Thymus (tissue), 11 donors: ENCODE measurements at regions not wholly inside any gene's neighbourhood (a gene's known extent, or its start where the extent isn't known, plus 50 kb on each side); places are given as distances from the start of the nearest gene placed in this dataset.

Source experiments
- DNase-seq, 9 donors: peaks; one replicate each; pipeline ENCODE4 v3.0.0-alpha.2; 2013; ENCODE audit warnings: low spot score in 9 of 9, low read depth in 6 of 9, missing footprints in 1 of 9
- H3K27ac ChIP-seq, 2 donors: one replicate each; pipeline ENCODE4 v1.5.1; 2013; ENCODE audit warnings: control low read depth in 1 of 2, low read depth in 1 of 2, low read length in 1 of 2, mild to moderate bottlenecking in 1 of 2, moderate library complexity in 1 of 2
- H3K27me3 ChIP-seq, 2 donors: one replicate each; pipeline ENCODE4 v1.5.1; 2013; ENCODE audit warnings: low read length in 1 of 2; ENCODE audit not compliant: control insufficient read depth in 2 of 2, insufficient read depth in 1 of 2
- H3K36me3 ChIP-seq, 2 donors: one replicate each; pipeline ENCODE4 v1.5.1; 2013; ENCODE audit warnings: low read length in 1 of 2, mild to moderate bottlenecking in 1 of 2, moderate library complexity in 1 of 2; ENCODE audit not compliant: control insufficient read depth in 2 of 2, insufficient read depth in 2 of 2
- H3K4me1 ChIP-seq, 2 donors: one replicate each; pipeline ENCODE4 v1.5.1; 2013; ENCODE audit warnings: low read length in 2 of 2; ENCODE audit not compliant: control insufficient read depth in 2 of 2, insufficient read depth in 2 of 2
- H3K4me3 ChIP-seq, 2 donors: one replicate each; pipeline ENCODE4 v1.5.1; 2013; ENCODE audit warnings: low read length in 2 of 2, control low read depth in 1 of 2, mild to moderate bottlenecking in 1 of 2
- H3K9me3 ChIP-seq, 2 donors: one replicate each; pipeline ENCODE4 v1.5.1; 2013; ENCODE audit warnings: low read length in 1 of 2, mild to moderate bottlenecking in 1 of 2; ENCODE audit not compliant: control insufficient read depth in 2 of 2, insufficient read depth in 1 of 2
- WGBS: extraction: QIAGEN DNeasy Blood & Tissue Kit; methylation state at CpG from one replicate; pipeline ENCODE4 v1.1.7; 2013; 5-methylcytosine and 5-hydroxymethylcytosine counted together
- donor health status: healthy.

- H3K36me3 ChIP-seq = no peaks in the 10 kb centered on the region
- H3K9me3 ChIP-seq = no peaks in the 10 kb centered on the region
- H3K4me3 ChIP-seq = no peak overlapping the region
- no peaks in the 10 kb centered on the region for H3K27me3 ChIP-seq
- WGBS = 95% methylated on average over 3 of the region's 3 CpGs
- H3K4me1 ChIP-seq = no peaks in the 10 kb centered on the region
- H3K27ac ChIP-seq = no peak overlapping the region
- no peak for DNase-seq
These were observed 872.0 kb upstream of the AGA start for GRCh38 chr4:178314287-178314686.

DNA sequence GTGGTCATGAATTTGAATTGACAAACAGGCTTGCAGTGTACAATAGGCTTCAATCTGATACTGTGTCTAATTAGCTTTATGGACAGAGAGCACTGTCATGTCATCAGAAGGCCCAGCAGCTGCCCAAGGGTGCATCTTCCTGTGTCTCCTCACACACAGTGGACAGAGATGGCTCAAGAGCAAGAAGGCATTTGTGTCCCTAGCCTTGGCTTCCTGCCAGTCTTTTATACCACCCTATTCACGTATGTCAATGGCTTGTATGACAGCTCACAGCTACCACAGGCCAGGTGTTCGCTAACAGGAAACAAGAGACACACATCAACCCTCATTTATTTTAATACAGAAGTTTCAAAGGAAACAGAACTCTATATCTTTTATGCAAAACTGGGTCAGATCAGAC lies 874.0 kb upstream of the AGA start:
- H3K4me1 ChIP-seq = no peaks in the 10 kb centered on the region
- no peak for DNase-seq
- no peak overlapping the region for H3K27ac ChIP-seq
- no peaks in the 10 kb centered on the region for H3K9me3 ChIP-seq
- no peak overlapping the region for H3K4me3 ChIP-seq
- no peaks in the 10 kb centered on the region for H3K36me3 ChIP-seq
- 19% methylated on average over 2 of the region's 2 CpGs for WGBS
- H3K27me3 ChIP-seq = no peaks in the 10 kb centered on the region

DNA sequence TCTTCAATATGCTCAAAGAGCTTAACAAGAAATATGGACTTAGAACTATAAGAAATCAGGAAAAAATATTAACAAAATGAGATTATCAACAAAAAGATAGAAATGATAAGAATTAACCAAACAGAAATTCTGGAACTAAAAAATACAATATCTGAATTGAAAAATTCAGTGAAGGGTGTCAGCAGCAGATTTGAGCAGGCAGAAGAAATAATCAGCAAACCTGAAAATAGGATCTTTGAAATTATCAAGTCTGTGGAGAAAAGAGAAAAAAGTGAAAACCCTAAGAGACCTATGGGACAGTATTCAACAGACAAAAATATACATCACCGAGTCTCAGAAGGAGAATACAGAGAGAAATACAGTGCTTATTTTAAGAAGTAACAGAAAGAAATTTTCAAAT lies 877.8 kb upstream of the AGA start:
- 92% methylated on average over 1 of the region's 1 CpG for WGBS
- H3K27me3 ChIP-seq = no peaks in the 10 kb centered on the region
- H3K9me3 ChIP-seq = no peaks in the 10 kb centered on the region
- H3K27ac ChIP-seq = no peak overlapping the region
- H3K4me1 ChIP-seq = no peaks in the 10 kb centered on the region
- H3K4me3 ChIP-seq = no peak overlapping the region
- no peak for DNase-seq
- no peaks in the 10 kb centered on the region for H3K36me3 ChIP-seq

GRCh38 chr4:178322524-178323183 lies 880.4 kb upstream of the AGA start:
- no peaks in the 10 kb centered on the region for H3K36me3 ChIP-seq
- H3K9me3 ChIP-seq = no peaks in the 10 kb centered on the region
- no peak overlapping the region for H3K27ac ChIP-seq
- no peaks in the 10 kb centered on the region for H3K4me1 ChIP-seq
- DNase-seq = no peak
- H3K27me3 ChIP-seq = no peaks in the 10 kb centered on the region
- no peak overlapping the region for H3K4me3 ChIP-seq
- WGBS = 91% methylated on average over 5 of the region's 5 CpGs

DNA sequence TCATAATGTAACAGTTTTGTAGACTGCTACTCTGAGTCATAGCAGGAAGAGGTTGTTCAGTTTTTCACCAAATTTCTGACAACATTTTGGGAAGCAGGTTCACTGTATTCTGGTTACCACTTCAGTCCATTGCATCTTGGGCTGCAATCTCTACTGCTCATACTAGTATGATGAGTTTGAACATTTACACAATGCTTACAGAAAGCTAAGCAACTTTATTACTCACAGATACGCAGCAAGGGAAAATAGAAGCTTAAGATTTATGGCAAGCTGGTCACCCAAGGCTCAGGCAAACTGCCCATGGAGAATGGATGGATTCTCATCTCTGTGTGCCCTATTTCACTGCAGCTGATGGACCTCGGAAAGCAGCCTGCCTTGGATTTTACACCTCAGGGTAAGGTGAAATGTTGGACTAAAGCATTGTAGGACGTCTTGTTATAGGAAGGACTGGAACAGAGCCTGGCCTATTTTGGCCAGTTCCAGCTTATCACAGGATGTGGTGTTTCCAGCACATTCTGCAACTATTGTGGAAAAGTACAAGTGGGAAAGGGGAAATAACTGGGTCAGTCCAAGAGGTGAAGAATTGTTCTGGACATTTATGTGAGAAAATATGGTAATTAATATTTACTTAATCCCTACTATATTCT lies 887.1 kb upstream of the AGA start:
- no peak for DNase-seq
- no peaks in the 10 kb centered on the region for H3K9me3 ChIP-seq
- H3K4me3 ChIP-seq = no peak overlapping the region
- H3K27ac ChIP-seq = no peak overlapping the region
- H3K36me3 ChIP-seq = no peaks in the 10 kb centered on the region
- no peaks in the 10 kb centered on the region for H3K4me1 ChIP-seq
- no peaks in the 10 kb centered on the region for H3K27me3 ChIP-seq
- WGBS = 80% methylated on average over 3 of the region's 3 CpGs

GRCh38 chr4:178333355-178333754 lies 891.1 kb upstream of the AGA start:
- H3K27me3 ChIP-seq = no peaks in the 10 kb centered on the region
- no peaks in the 10 kb centered on the region for H3K9me3 ChIP-seq
- H3K36me3 ChIP-seq = no peaks in the 10 kb centered on the region
- H3K4me1 ChIP-seq = no peaks in the 10 kb centered on the region
- H3K4me3 ChIP-seq = no peak overlapping the region
- WGBS = 65% methylated on average over 4 of the region's 4 CpGs
- no peak for DNase-seq
- no peak overlapping the region for H3K27ac ChIP-seq

- no peaks in the 10 kb centered on the region for H3K4me1 ChIP-seq
- H3K27ac ChIP-seq = no peak overlapping the region
- no peaks in the 10 kb centered on the region for H3K27me3 ChIP-seq
- H3K9me3 ChIP-seq = no peaks in the 10 kb centered on the region
- H3K4me3 ChIP-seq = no peak overlapping the region
- H3K36me3 ChIP-seq = no peaks in the 10 kb centered on the region
- DNase-seq = no peak
These were observed 897.5 kb upstream of the AGA start for GRCh38 chr4:178339769-178340168.

DNA sequence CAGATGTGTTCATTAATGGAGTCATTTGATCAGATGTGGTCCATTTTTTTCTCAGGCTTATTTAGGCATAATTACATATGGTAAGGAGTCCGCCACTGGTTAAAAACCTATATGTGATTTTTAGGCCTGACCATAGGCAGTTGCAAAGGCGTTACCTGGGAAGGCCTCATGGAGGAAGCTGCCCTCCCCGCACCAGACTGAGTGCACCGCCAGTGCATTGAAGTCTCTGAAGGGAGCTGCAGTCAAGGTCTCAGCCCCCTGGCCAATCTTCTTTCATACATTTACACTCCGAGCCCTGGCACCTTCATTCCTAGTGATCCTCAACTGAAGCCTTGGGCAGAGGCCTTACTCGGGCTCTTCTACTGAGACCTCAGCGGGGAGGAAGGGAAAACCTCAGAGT lies 898.2 kb upstream of the AGA start:
- no peaks in the 10 kb centered on the region for H3K27me3 ChIP-seq
- no peak for DNase-seq
- no peaks in the 10 kb centered on the region for H3K4me1 ChIP-seq
- no peak overlapping the region for H3K27ac ChIP-seq
- no peak overlapping the region for H3K4me3 ChIP-seq
- no peaks in the 10 kb centered on the region for H3K9me3 ChIP-seq
- WGBS = 93% methylated on average over 7 of the region's 7 CpGs
- H3K36me3 ChIP-seq = no peaks in the 10 kb centered on the region

DNA sequence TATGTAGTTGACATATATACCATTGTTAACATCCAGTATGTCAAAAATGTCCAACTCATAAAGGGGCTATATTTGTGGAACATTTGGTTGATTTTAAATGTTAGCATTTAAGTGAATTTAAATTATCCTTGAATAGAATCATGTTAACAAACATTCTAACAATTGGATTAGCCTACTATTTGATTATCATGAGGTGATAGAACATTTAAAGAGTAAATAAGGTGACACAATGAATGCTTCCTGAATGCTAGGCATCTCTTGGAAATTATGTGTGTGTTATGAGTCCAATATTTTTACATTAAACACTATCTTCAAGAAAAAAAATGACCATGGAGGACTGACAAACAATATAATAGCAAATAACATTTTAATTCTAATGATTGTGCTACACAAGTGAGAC lies 901.9 kb upstream of the AGA start:
- H3K36me3 ChIP-seq = no peaks in the 10 kb centered on the region
- no peak for DNase-seq
- H3K27me3 ChIP-seq = no peaks in the 10 kb centered on the region
- no peak overlapping the region for H3K4me3 ChIP-seq
- no peak overlapping the region for H3K27ac ChIP-seq
- no peaks in the 10 kb centered on the region for H3K9me3 ChIP-seq
- H3K4me1 ChIP-seq = no peaks in the 10 kb centered on the region
